ENCODE measurements at regions not wholly inside any gene's neighbourhood (a gene's known extent, or its start where the extent isn't known, plus 50 kb on each side); places are given as distances from the start of the nearest gene placed in this dataset.

GRCh38 chr16:17024514-17024913 is 446.2 kb downstream of the XYLT1 start:
- no peak for TF ChIP-seq POLR2A (IDR thresholded peaks at IDR 0.05)
- no peak for TF ChIP-seq CTCF (IDR thresholded peaks at IDR 0.05)

Data from uterus (tissue), 2 donors.